Bronchial epithelial cell (primary cell): ENCODE measurements at regions not wholly inside any gene's neighbourhood (a gene's known extent, or its start where the extent isn't known, plus 50 kb on each side); places are given as distances from the start of the nearest gene placed in this dataset.

Experiments
- DNase-seq: peaks from one replicate; pipeline ENCODE4 v3.0.0-alpha.2; 2010; ENCODE audit warnings: low read depth
- FAIRE-seq: peaks from 2 replicates; lab custom pipeline; 2011; peaks lifted over from hg19 to GRCh38; lab: Jason Lieb, UNC
- H3K27me3 ChIP-seq: 2 replicates; pipeline ENCODE4 v1.5.1; 2011; ENCODE audit warnings: low read length; ENCODE audit not compliant: control insufficient read depth, insufficient read depth
- H3K36me3 ChIP-seq: 2 replicates; pipeline ENCODE4 v1.5.1; 2011; ENCODE audit warnings: low read length; ENCODE audit not compliant: control insufficient read depth, insufficient read depth
- H3K4me3 ChIP-seq: 2 replicates; pipeline ENCODE4 v1.5.1; 2011; ENCODE audit warnings: mild to moderate bottlenecking, low read depth, low read length, control low read depth
- CTCF ChIP-seq: IDR thresholded peaks from 2 replicates; pipeline ENCODE4 v1.5.1; 2011; ENCODE audit warnings: mild to moderate bottlenecking, moderate library complexity, low read length, control low read depth, inconsistent platforms; ENCODE audit not compliant: insufficient read depth, severe bottlenecking

- no peak for DNase-seq
- no peaks in the 10 kb centered on the region for H3K36me3 ChIP-seq
- H3K27me3 ChIP-seq, result no peaks in the 10 kb centered on the region
- no peak overlapping the region for H3K4me3 ChIP-seq
- FAIRE-seq, result no peak
- no peak for TF ChIP-seq CTCF
Observed at GRCh38 chr1:87278825-87279535, 49.7 kb upstream of the LMO4 start.
